Psoas muscle (tissue), 7 donors: ENCODE measurements at regions not wholly inside any gene's neighbourhood (a gene's known extent, or its start where the extent isn't known, plus 50 kb on each side); places are given as distances from the start of the nearest gene placed in this dataset.

Source experiments
- ATAC-seq, 4 donors: fragments of 200-7000 bp; cut with Tn5 transposase; one replicate each; pipeline ENCODE4 v1.9.1; 2020; ENCODE audit warnings: moderate library complexity in 3 of 4, mild to moderate bottlenecking in 2 of 4
- DNase-seq, 2 donors: peaks; one replicate each; pipeline ENCODE4 v3.0.0-alpha.2; 2020
- H3K27ac ChIP-seq: fragments of 200-600 bp; one replicate; pipeline ENCODE4 v1.8.0; 2022
- H3K27me3 ChIP-seq, 3 donors: fragments of 200-600 bp in 1 of 3; one replicate each; pipeline versions ENCODE4 v1.6.1 to v1.8.0; 2013 to 2022; ENCODE audit warnings: low read length in 2 of 3, mild to moderate bottlenecking in 2 of 3, moderate library complexity in 1 of 3; ENCODE audit not compliant: insufficient read depth in 3 of 3
- H3K36me3 ChIP-seq, 2 donors: fragments of 200-600 bp in 1 of 2; one replicate each; pipeline versions ENCODE4 v1.6.1 to v1.8.0; 2013 to 2022; ENCODE audit warnings: low read depth in 1 of 2, mild to moderate bottlenecking in 1 of 2, moderate library complexity in 1 of 2; ENCODE audit not compliant: insufficient read depth in 1 of 2
- H3K4me1 ChIP-seq: fragments of 200-600 bp; one replicate; pipeline ENCODE4 v1.8.0; 2022
- H3K4me3 ChIP-seq: fragments of 200-600 bp; one replicate; pipeline ENCODE4 v1.8.0; 2022; ENCODE audit warnings: mild to moderate bottlenecking
- H3K9me3 ChIP-seq: fragments of 200-600 bp; one replicate; pipeline ENCODE4 v1.8.0; 2022
- WGBS, 3 donors: extraction: QIAGEN DNeasy Blood & Tissue Kit; methylation state at CpG; one replicate each; pipeline versions ENCODE4 v1.1.6 to v1.1.7; 2013; 5-methylcytosine and 5-hydroxymethylcytosine counted together
- intact Hi-C, 2 donors: fragments of 100-400 bp; cut with DNase I; formaldehyde crosslinking; loops; one replicate each; pipeline versions ENCODE4 v1.11.0 to v1.14.2; 2022
- TF ChIP-seq, protein P1 (sequence below): fragments of 200-600 bp; IDR thresholded peaks from one replicate; pipeline ENCODE4 v1.8.0; 2022; ENCODE audit warnings: antibody characterized with exemption
- donor health status: healthy with polysubstance abuse.
- donor health status: DM: no; HTN: no; CAD: no; lungs with moderate emphysema.
- donor health status: Bipolar disorder and iron deficiency.
- donor health status: healthy.
- donor health status: DM: yes; HTN: yes; CAD: no.
- donor health status: DM: no; HTN: no; CAD: no.
- donor health status: DM: yes; HTN: yes; CAD: no.

DNA sequence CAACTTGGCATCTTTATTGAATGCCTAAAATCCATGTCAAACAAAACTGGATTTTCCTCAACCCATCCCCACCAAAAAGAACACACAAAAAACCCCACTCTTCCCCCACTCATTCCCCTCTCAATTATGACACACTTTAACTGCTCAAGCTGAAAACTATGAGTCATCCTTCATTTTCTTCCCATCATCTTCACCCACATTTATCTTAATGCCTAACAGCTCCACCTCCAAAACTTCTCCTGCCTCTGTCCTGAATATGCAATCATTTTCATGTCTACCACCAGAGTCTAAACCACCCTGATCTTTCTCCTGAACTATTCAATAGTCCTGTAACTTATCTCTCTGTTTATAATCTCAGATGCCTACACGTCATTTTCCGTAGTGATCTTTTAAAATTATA, 239.7 kb downstream of the BCAT1 start:
- WGBS, 3 donors, result 80 to 87% (median 82%) methylated on average over 2 of the region's 2 CpGs
- Histone ChIP-seq H3K4me3 (no peak overlapping the region), H3K27ac (no peak overlapping the region), H3K4me1 (no peaks in the 10 kb centered on the region), H3K36me3 (no peaks in the 10 kb centered on the region), H3K9me3 (no peaks in the 10 kb centered on the region), H3K27me3 (peaks cover 0 to 2% (median 0%) of the 10 kb centered on the region in 3 donors)
- no peak for DNase-seq
- TF ChIP-seq, protein P1, sequence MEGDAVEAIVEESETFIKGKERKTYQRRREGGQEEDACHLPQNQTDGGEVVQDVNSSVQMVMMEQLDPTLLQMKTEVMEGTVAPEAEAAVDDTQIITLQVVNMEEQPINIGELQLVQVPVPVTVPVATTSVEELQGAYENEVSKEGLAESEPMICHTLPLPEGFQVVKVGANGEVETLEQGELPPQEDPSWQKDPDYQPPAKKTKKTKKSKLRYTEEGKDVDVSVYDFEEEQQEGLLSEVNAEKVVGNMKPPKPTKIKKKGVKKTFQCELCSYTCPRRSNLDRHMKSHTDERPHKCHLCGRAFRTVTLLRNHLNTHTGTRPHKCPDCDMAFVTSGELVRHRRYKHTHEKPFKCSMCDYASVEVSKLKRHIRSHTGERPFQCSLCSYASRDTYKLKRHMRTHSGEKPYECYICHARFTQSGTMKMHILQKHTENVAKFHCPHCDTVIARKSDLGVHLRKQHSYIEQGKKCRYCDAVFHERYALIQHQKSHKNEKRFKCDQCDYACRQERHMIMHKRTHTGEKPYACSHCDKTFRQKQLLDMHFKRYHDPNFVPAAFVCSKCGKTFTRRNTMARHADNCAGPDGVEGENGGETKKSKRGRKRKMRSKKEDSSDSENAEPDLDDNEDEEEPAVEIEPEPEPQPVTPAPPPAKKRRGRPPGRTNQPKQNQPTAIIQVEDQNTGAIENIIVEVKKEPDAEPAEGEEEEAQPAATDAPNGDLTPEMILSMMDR, result no peak
- no peak for ATAC-seq
- intact Hi-C loops, result no loop called here

DNA sequence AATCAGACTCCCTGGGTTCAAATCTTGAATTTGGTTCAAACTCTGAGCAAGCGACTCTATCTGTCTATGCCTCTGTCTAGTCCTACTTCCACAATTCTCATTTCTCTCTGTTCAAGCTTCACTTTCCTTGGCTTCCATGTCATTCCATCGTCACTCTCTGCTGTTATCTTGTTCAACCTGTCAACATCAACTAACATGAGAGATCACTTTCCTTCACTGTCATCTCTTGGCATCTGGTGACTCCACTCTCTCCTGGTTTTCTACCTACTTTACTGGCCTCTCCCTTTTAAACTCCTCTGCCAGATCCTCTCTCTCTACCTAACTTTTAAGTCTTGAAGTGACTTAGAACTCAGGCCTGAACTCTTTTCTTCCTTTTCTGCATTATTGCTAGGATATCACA, 240.2 kb downstream of the BCAT1 start:
- intact Hi-C loops, result no loop called here
- peaks cover 0 to 2% (median 0%) of the 10 kb centered on the region in 3 donors for H3K27me3 ChIP-seq
- no peak for ATAC-seq
- no peak overlapping the region for H3K4me3 ChIP-seq
- TF ChIP-seq, protein P1, result no peak
- H3K36me3 ChIP-seq, result no peaks in the 10 kb centered on the region
- H3K4me1 ChIP-seq, result no peaks in the 10 kb centered on the region
- no peak for DNase-seq
- 31 to 68% (median 52%) methylated on average over 2 of the region's 2 CpGs for WGBS, 3 donors
- no peaks in the 10 kb centered on the region for H3K9me3 ChIP-seq
- no peak overlapping the region for H3K27ac ChIP-seq

DNA sequence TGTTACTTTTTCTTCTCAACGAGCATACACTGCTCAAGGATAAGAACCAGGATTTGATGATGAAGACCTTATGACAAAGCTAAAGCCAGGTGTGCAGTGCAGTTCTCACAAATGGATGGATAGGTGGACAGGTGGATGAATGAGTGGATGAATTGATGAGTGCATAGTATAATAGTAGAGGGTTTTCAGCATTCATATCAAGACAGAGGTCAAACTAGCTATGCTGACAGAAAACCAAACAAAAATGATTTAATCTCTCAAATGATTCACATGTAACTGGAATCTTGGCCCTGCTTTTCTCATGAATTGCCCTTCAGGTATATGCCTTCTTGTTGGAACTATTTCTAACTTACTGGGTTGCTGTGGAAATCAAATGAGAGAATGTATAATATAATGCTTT, 240.9 kb downstream of the BCAT1 start:
- ATAC-seq, result no peak
- Histone ChIP-seq H3K4me3 (no peak overlapping the region), H3K27me3 (peaks cover 0 to 2% (median 0%) of the 10 kb centered on the region in 3 donors), H3K9me3 (no peaks in the 10 kb centered on the region), H3K27ac (no peak overlapping the region), H3K36me3 (no peaks in the 10 kb centered on the region), H3K4me1 (no peaks in the 10 kb centered on the region)
- WGBS, 3 donors, result 0 to 44% (median 39%) methylated on average over 1 of the region's 1 CpG
- intact Hi-C loops, result no loop called here
- TF ChIP-seq, protein P1, result no peak
- DNase-seq, result no peak

DNA sequence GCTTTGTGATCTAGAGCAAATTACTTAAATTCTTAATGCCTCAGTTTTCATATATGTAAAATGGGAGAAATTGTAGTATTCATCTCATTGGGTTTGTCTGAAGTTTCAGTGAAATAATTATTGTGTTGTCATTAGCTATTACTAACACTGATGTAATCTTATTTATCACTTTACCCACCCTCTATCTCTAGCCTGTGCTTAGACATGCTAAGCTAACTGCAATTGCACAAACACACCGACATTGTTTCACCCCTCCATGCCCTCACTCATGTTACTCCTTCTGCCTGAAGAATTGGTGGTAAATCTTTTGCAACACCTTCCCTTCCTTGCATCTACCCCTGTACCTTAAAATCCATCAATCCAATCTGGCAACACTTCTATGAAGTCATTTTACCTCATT, 241.6 kb downstream of the BCAT1 start:
- Histone ChIP-seq H3K36me3 (no peaks in the 10 kb centered on the region), H3K27ac (no peak overlapping the region), H3K4me3 (no peak overlapping the region), H3K9me3 (no peaks in the 10 kb centered on the region), H3K27me3 (peaks cover 0 to 2% (median 0%) of the 10 kb centered on the region in 3 donors), H3K4me1 (no peaks in the 10 kb centered on the region)
- ATAC-seq, result no peak
- 75 to 81% (median 76%) methylated on average over 1 of the region's 1 CpG for WGBS, 3 donors
- intact Hi-C loops, result no loop called here
- DNase-seq, result no peak
- TF ChIP-seq, protein P1, result no peak

DNA sequence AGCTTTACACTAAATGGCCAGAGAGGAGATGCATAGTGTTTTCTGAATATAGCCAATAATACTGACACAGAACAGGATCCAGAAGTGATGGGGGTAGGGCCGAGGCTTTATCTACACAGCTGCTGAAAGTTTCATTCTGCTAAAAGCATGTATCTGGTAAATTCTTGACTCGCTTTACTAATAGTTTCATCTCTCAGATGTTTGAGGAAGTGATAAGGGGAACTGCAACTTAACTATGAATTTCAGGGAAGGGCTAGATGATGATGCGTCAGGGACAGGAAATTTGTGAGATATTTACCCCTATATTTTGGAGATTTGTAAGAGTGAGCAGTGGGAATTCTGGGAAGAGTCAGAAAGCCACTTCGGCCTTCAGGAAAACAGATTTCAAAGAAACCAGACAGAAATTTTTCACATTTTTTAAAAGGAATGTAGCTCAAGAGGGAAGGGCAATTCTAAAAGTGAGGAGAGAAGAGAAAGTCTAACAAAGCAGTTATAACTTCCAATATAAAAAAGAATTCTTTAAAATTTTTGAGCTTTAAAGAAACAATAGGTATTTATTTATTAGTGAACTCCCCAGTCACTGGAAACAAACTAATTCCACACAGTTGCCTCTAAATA, 243.1 kb downstream of the BCAT1 start:
- Histone ChIP-seq H3K9me3 (no peaks in the 10 kb centered on the region), H3K27me3 (peaks cover 0 to 2% (median 0%) of the 10 kb centered on the region in 3 donors), H3K4me3 (no peak overlapping the region), H3K27ac (no peak overlapping the region), H3K36me3 (no peaks in the 10 kb centered on the region), H3K4me1 (no peaks in the 10 kb centered on the region)
- WGBS, 3 donors, result 50 to 58% (median 58%) methylated on average over 4 of the region's 4 CpGs
- ATAC-seq, result no peak
- no peak for DNase-seq
- intact Hi-C loops, result no loop called here
- TF ChIP-seq, protein P1, result no peak
